HFF-Myc (cell line): ENCODE measurements at regions not wholly inside any gene's neighbourhood (a gene's known extent, or its start where the extent isn't known, plus 50 kb on each side); places are given as distances from the start of the nearest gene placed in this dataset.

Experiments
- DNase-seq: peaks from one replicate; pipeline ENCODE4 v3.0.0-alpha.2; 2011; ENCODE audit warnings: low read depth; ENCODE audit errors: extremely low read depth
- H3K4me3 ChIP-seq: replicated peaks from 2 replicates; pipeline ENCODE4 v1.5.1; 2011; ENCODE audit warnings: low read depth, mild to moderate bottlenecking, control low read depth, low read length
- TF ChIP-seq, protein P1 (sequence below): IDR thresholded peaks from 2 replicates; pipeline ENCODE4 v1.5.1; 2012; ENCODE audit warnings: mild to moderate bottlenecking, low read depth, low read length, control low read depth; ENCODE audit errors: missing control alignments

DNA sequence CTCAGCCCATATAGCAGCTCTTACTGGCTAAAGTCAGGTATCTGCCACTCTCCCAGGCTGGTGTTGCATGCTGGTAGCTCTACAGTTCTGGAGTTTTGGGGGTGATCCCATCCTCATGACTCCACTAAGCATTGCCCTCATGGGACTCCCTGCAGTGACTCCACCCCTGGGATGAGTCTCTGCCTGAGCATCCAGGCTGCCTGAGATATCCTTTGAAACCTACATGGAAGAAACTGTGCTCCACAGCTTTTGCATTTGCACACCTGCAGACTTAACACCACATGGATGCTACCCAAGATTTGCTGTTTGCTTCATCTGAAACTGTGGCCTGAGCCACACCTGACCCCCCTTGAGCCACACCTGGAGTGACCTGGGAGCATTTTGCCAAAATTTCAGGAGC lies 226.4 kb downstream of the C1orf94 start:
- no peak overlapping the region for H3K4me3 ChIP-seq
- TF ChIP-seq, protein P1, sequence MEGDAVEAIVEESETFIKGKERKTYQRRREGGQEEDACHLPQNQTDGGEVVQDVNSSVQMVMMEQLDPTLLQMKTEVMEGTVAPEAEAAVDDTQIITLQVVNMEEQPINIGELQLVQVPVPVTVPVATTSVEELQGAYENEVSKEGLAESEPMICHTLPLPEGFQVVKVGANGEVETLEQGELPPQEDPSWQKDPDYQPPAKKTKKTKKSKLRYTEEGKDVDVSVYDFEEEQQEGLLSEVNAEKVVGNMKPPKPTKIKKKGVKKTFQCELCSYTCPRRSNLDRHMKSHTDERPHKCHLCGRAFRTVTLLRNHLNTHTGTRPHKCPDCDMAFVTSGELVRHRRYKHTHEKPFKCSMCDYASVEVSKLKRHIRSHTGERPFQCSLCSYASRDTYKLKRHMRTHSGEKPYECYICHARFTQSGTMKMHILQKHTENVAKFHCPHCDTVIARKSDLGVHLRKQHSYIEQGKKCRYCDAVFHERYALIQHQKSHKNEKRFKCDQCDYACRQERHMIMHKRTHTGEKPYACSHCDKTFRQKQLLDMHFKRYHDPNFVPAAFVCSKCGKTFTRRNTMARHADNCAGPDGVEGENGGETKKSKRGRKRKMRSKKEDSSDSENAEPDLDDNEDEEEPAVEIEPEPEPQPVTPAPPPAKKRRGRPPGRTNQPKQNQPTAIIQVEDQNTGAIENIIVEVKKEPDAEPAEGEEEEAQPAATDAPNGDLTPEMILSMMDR: no peak
- DNase-seq: no peak

DNA sequence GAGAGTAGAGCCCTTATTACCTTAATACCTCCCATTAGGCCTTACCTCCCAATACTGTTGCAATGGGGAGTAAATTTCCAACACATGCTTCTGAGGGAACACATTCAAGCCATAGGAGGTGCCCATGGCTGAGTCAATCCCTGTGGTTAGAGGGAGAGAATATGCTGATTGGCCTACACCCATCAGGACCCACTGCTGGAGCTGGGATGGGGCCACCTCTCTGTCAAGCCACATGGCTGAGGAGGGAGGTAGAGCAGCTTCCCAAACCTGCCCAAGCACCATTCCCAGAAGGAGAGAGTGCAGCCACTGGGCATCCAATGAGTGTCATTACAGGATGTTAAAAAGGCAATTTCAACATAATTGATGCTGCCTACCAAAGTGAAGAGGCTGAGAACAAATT lies 228.1 kb downstream of the C1orf94 start:
- DNase-seq: no peak
- TF ChIP-seq, protein P1: no peak
- no peak overlapping the region for H3K4me3 ChIP-seq

DNA sequence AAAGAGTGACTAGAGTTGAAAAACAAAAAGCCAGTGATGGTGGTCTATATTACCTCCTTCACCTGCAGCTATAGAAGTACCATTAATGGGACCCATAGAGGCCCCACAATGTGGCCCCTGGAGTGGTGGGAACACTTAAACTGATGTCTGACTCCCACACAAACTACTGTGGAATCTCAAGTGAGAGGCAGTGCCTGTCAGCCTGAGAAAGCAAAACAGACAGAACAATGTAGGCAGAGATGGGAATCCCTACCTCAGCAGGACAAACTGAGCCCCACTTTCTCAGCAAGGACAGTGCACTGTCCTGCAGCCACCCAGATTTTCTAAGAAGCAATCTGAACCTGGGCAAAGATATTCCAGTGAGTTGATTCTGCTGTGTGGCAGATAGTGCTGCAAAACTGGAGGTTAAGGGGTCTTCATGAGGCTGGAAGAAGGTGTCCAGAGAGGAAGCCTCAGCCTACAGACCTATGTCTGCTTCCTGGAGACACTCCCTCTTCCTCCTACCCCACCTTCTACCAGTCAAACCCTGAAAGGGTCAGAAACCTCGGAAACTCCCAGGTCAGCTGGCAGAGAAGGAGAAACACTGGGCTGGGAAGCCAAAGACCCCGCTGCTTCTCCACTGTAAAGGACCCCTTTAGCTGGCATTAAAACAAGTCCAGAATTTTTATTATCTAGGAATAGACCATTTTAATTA lies 228.7 kb downstream of the C1orf94 start:
- TF ChIP-seq, protein P1: no peak
- H3K4me3 ChIP-seq: no peak overlapping the region
- DNase-seq: no peak

DNA sequence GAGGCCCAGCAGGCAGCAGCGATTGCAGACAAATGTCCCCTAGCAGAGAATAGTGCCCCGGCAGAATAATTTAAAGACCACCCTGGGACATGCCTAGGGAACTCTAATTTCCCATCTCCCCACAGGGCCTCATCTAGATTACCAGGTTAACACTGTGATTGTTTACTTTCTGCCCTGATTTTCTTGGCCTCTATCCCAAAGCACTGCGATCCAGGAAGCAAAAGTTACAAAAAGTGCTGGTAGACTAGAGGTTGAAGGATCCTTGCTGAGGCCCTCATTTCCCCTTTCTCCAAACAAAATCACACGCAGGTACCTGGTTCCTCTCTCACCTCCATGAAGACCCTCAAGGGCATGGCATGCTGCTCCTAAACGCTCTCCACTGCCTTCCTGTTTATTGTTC lies 229.7 kb downstream of the C1orf94 start:
- TF ChIP-seq, protein P1: no peak
- no peak for DNase-seq

DNA sequence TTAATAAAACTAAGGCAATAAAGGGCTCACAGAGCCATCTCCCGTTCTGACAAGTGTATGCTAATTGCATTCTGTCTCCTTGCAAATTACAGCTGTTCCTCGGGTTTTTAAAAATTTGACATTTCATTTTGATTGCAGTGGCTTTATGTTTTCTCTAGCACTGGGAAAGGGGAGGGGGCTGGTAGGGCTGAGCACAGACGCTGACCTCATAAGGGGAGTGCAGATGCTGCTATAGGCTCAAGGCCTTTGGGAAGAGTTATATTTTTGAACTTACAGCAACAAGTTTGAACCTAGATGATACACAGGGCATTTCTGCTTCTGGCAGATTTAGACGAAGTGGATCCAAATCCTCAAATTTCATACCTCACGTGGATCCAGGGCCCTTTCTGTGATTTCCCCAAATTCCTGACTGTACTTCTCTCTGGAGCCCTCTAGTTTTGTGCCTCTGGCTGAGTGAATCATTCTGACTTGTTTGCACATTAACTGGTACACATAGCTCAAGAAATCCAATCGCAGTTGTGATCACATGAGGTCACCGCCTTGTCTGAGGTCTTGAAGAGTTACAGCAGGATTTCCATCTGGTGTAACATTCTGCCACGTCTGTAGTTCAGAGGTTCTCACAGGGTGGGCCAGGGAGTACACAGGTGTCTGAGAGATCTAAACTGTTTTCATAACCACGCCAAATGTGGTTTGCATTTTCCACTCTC lies 230.3 kb downstream of the C1orf94 start:
- DNase-seq: peak; percentile 27

More for the DNA sequence above, 229.7 kb downstream of the C1orf94 start:
- no peak overlapping the region for H3K4me3 ChIP-seq

DNA sequence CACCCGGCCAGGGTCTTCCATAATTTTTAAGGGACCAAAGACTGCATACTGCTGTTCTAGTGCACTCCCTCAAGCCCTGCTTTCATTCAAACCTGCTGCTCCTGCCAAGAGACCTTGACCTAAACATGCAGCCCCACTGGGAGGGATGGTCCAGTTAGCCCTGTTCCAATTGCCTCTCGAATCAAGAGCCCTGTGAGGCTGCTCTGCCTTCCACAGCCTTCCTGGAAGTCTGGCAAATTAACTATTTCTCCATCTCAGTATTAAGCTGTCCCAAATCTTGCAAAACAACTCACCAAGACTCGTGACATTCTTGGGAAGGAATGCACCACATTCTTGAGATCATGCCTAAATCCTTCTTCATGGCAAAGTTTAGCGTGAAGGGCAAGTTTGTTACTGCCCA lies 231.3 kb downstream of the C1orf94 start:
- TF ChIP-seq, protein P1: no peak
- no peak overlapping the region for H3K4me3 ChIP-seq
- DNase-seq: no peak

More for the DNA sequence above, 230.3 kb downstream of the C1orf94 start:
- TF ChIP-seq, protein P1: no peak
- no peak overlapping the region for H3K4me3 ChIP-seq
